Prostate gland (tissue), 2 donors: ENCODE measurements at regions not wholly inside any gene's neighbourhood (a gene's known extent, or its start where the extent isn't known, plus 50 kb on each side); places are given as distances from the start of the nearest gene placed in this dataset.

Experiments
- CTCF ChIP-seq, 4 experiments: fragments of 200-600 bp in 2 of 4; fragments of 450-650 bp in 2 of 4; sonication (generic) in 2 of 4; IDR thresholded peaks; 1 replicate in 3 of 4; 2 replicates in 1 of 4; pipeline ENCODE4 v1.5.1; 2016 to 2019; ENCODE audit warnings: antibody characterized with exemption in 4 of 4, mild to moderate bottlenecking in 2 of 4, moderate library complexity in 2 of 4
- POLR2AphosphoS5 ChIP-seq: sonication (generic); formaldehyde crosslinking; IDR thresholded peaks from one replicate; pipeline ENCODE4 v1.6.1; 2017; ENCODE audit warnings: antibody characterized with exemption

- no peak for TF ChIP-seq POLR2AphosphoS5
- TF ChIP-seq CTCF (IDR thresholded peaks at IDR 0.05): no peak
Observed at GRCh38 chr3:78495301-78495700, 1272.5 kb downstream of the ROBO1 start.
